Thyroid gland (tissue), 4 donors: ENCODE measurements at regions not wholly inside any gene's neighbourhood (a gene's known extent, or its start where the extent isn't known, plus 50 kb on each side); places are given as distances from the start of the nearest gene placed in this dataset.

Experiments
- POLR2A ChIP-seq, 2 donors: fragments of 450-650 bp; IDR thresholded peaks; one replicate each; pipeline ENCODE4 v1.6.1; 2017; ENCODE audit warnings: antibody characterized with exemption in 2 of 2, mild to moderate bottlenecking in 2 of 2, moderate library complexity in 1 of 2
- TF ChIP-seq, protein P1 (sequence below), 6 experiments: fragments of 200-600 bp in 3 of 6; fragments of 450-650 bp in 3 of 6; sonication (generic) in 3 of 6; IDR thresholded peaks; one replicate each; pipeline ENCODE4 v1.5.1; 2016 to 2019; ENCODE audit warnings: antibody characterized with exemption in 6 of 6, mild to moderate bottlenecking in 2 of 6, inconsistent platforms in 1 of 6, moderate library complexity in 1 of 6

DNA sequence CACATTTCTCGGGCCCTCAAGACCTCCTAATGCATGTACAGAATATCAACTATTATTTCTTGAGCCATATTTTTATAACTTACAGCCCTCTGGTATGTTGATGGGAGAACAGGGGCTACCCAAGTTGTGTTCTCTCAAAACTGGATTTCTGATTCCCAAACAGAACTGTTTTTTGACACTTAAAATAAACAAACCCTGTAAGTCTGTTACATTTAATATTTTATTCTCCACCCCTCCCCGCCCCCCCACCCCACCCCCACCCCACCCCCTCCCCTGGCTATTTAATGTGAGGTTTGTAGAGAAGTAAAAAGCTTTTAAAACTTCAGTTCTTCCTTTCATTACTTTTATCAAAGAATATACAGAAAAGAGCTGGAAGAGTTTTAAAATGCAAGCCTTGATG lies 77.9 kb downstream of the FOXB2 start:
- TF ChIP-seq, protein P1, sequence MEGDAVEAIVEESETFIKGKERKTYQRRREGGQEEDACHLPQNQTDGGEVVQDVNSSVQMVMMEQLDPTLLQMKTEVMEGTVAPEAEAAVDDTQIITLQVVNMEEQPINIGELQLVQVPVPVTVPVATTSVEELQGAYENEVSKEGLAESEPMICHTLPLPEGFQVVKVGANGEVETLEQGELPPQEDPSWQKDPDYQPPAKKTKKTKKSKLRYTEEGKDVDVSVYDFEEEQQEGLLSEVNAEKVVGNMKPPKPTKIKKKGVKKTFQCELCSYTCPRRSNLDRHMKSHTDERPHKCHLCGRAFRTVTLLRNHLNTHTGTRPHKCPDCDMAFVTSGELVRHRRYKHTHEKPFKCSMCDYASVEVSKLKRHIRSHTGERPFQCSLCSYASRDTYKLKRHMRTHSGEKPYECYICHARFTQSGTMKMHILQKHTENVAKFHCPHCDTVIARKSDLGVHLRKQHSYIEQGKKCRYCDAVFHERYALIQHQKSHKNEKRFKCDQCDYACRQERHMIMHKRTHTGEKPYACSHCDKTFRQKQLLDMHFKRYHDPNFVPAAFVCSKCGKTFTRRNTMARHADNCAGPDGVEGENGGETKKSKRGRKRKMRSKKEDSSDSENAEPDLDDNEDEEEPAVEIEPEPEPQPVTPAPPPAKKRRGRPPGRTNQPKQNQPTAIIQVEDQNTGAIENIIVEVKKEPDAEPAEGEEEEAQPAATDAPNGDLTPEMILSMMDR (IDR thresholded peaks at IDR 0.05) = no peak
- TF ChIP-seq POLR2A (IDR thresholded peaks at IDR 0.05) = no peak
